PC-9 (cell line): ENCODE measurements at regions not wholly inside any gene's neighbourhood (a gene's known extent, or its start where the extent isn't known, plus 50 kb on each side); places are given as distances from the start of the nearest gene placed in this dataset.
A peak's percentile ranks its signal among the peaks of the same experiment; 100 is the strongest.
"Not testable (repeated sequence)": the region's sequence is repeated elsewhere in the genome, so short reads cannot be mapped to it uniquely, and the experiment has no call there.

Experiments
- BruUV-seq: library from RNA; stranded (reverse); fragments of 400-500 nt; replicated peaks from 2 replicates; lab custom pipeline; 2021; lab: Mats Ljungman, UMichigan
- CTCF ChIA-PET: fragments of 300-600 bp; sonication (Branson Sonifier 250); formaldehyde crosslinking; loops from one replicate; lab custom pipeline; 2022; ENCODE audit warnings: antibody characterized with exemption; lab: Charles Lee
- POLR2A ChIA-PET: fragments of 300-600 bp; sonication (Branson Sonifier 250); formaldehyde crosslinking; loops from one replicate; lab custom pipeline; 2022; ENCODE audit warnings: antibody characterized with exemption; ENCODE audit not compliant: unreplicated experiment; lab: Charles Lee
- DNase-seq, 2 experiments: peaks; one replicate each; pipeline versions ENCODE4 v3.0.0 to v3.0.0-alpha.2; 2015 to 2022; ENCODE audit warnings: mixed read lengths in 1 of 2
- H2AFZ ChIP-seq: fragments of 200-600 bp; sonication (generic); 2 replicates; pipeline ENCODE4 v1.8.1; 2017; ENCODE audit warnings: antibody characterized with exemption
- H3F3A ChIP-seq: fragments of 200-600 bp; sonication (generic); 2 replicates; pipeline ENCODE4 v1.8.1; 2017; ENCODE audit warnings: antibody characterized with exemption, mild to moderate bottlenecking, low read depth; ENCODE audit not compliant: insufficient read depth
- H3K27ac ChIP-seq: fragments of 200-600 bp; sonication (generic); 2 replicates; pipeline ENCODE4 v1.6.1; 2016; ENCODE audit warnings: mixed run types
- H3K27me3 ChIP-seq: fragments of 200-600 bp; sonication (generic); 2 replicates; pipeline ENCODE4 v1.6.1; 2016; ENCODE audit warnings: low read depth, mixed run types; ENCODE audit not compliant: insufficient read depth
- H3K36me3 ChIP-seq: fragments of 200-600 bp; sonication (generic); 2 replicates; pipeline ENCODE4 v1.6.1; 2016; ENCODE audit warnings: low read depth, mixed run types
- H3K4me1 ChIP-seq: fragments of 200-600 bp; sonication (generic); replicated peaks from 2 replicates; pipeline ENCODE4 v1.6.1; 2016; ENCODE audit warnings: mixed run types; ENCODE audit not compliant: insufficient read depth
- H3K4me2 ChIP-seq: fragments of 200-600 bp; sonication (generic); 2 replicates; pipeline ENCODE4 v1.6.1; 2017; ENCODE audit warnings: mixed run types
- H3K4me3 ChIP-seq: fragments of 200-600 bp; sonication (generic); 2 replicates; pipeline ENCODE4 v1.6.1; 2016; ENCODE audit warnings: mixed run types
- H3K79me2 ChIP-seq: fragments of 200-600 bp; sonication (generic); 2 replicates; pipeline ENCODE4 v1.6.1; 2017; ENCODE audit warnings: low read depth, mixed run types
- H3K9me2 ChIP-seq: fragments of 200-600 bp; sonication (generic); 2 replicates; pipeline ENCODE4 v1.8.1; 2017; ENCODE audit warnings: mild to moderate bottlenecking; ENCODE audit not compliant: insufficient read depth
- H3K9me3 ChIP-seq: fragments of 200-600 bp; sonication (generic); 2 replicates; pipeline ENCODE4 v1.8.1; 2016; ENCODE audit warnings: low read depth; ENCODE audit not compliant: insufficient read depth
- H4K20me1 ChIP-seq: fragments of 200-600 bp; sonication (generic); 2 replicates; pipeline ENCODE4 v1.8.1; 2017; ENCODE audit not compliant: insufficient read depth
- CTCF ChIP-seq: fragments of 200-600 bp; sonication (generic); conservative IDR thresholded peaks from 2 replicates; pipeline ENCODE4 v1.6.1; 2017; ENCODE audit warnings: mixed run types, antibody characterized with exemption, mild to moderate bottlenecking, moderate library complexity
- EZH2 ChIP-seq: fragments of 200-600 bp; sonication (generic); IDR thresholded peaks from 2 replicates; pipeline ENCODE4 v1.8.0; 2017; ENCODE audit warnings: antibody characterized with exemption, low read depth
- intact Hi-C: fragments of 100-400 bp; cut with micrococcal nuclease; formaldehyde crosslinking; loops from one replicate; pipeline ENCODE4 v1.10.0; 2022; ENCODE audit not compliant: unreplicated experiment

GRCh38 chr3:107465064-107465631 lies 57.6 kb upstream of the BBX start:
- Histone ChIP-seq H2AFZ (no peak overlapping the region), H3K9me3 (no peaks in the 10 kb centered on the region), H3K9me2 (no peaks in the 10 kb centered on the region), H3F3A (no peaks in the 10 kb centered on the region; the same call in 1 of the 2 replicates), H3K27ac (no peak overlapping the region), H3K36me3 (no peaks in the 10 kb centered on the region), H3K4me3 (no peak overlapping the region), H3K79me2 (no peaks in the 10 kb centered on the region), H3K4me1 (peaks cover 12% of the 10 kb centered on the region), H3K4me2 (no peak overlapping the region), H3K27me3 (no peaks in the 10 kb centered on the region), H4K20me1 (no peaks in the 10 kb centered on the region)
- no peak for DNase-seq
- TF ChIP-seq CTCF (no peak), EZH2 (no peak)
- no TSS peak for BruUV-seq
- intact Hi-C loops: no loop called here
- CTCF ChIA-PET: no interaction called here
- POLR2A ChIA-PET: no interaction called here

DNA sequence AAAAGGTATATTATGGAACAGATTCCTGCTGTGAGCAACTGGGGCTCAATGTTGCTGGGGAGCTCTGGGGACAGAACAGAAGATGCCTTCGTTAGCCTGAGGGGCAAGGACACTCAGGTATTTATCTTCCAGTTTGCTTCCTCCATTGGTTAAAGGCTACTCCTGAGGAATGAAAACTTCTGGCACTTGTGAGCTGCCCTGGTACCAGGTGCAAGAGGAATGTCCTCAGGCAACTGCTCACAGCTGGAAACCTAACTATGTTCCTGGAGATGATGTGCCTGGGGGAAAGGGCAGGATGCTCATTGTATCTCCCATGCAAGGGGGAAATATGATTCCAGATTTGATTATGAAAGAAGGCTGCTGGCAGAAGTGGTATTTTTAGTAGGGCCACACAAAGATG lies 54.0 kb upstream of the BBX start:
- no peak overlapping the region for H3K27ac ChIP-seq
- no TSS peak for BruUV-seq
- no peak overlapping the region for H3K4me3 ChIP-seq
- no peaks in the 10 kb centered on the region for H3K79me2 ChIP-seq
- ChIA-PET POLR2A (no interaction called here), CTCF (no interaction called here)
- 0 out of 2 replicates have a peak overlapping the region, but pooled peaks have one; percentile 26 for H2AFZ ChIP-seq
- H3K9me3 ChIP-seq: no peaks in the 10 kb centered on the region
- no peaks in the 10 kb centered on the region for H3K36me3 ChIP-seq
- no peaks in the 10 kb centered on the region for H3K9me2 ChIP-seq
- no peaks in the 10 kb centered on the region for H3K27me3 ChIP-seq
- no peaks in the 10 kb centered on the region for H4K20me1 ChIP-seq
- intact Hi-C loops: no loop called here
- peak in 1 of 2 experiments; percentile 47 for DNase-seq
- H3K4me1 ChIP-seq: peaks cover 21% of the 10 kb centered on the region
- H3K4me2 ChIP-seq: no peak overlapping the region
- no peaks in the 10 kb centered on the region; the same call in 1 of the 2 replicates for H3F3A ChIP-seq
- TF ChIP-seq EZH2: no peak
- no peak for TF ChIP-seq CTCF

DNA sequence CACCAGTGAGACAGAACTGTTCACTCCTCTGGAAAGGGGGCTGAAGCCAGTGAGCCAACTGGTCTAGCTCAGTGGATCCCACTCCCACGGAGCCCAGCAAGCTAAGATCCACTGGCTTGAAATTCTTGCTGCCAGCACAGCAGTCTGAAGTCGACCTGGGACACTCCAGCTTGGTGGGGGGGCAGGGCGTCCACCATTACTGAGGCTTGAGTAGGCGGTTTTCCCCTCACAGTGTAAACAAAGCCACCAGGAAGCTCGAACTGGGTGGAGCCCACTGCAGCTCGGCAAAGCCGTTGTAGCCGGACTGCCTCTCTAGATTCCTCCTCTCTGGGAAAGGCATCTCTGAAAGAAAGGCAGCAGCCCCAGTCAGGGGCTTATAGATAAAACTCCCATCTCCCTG lies 52.3 kb upstream of the BBX start:
- Histone ChIP-seq H3K4me1 (peaks cover 21% of the 10 kb centered on the region), H3K4me2 (peak overlapping the region; percentile 49), H2AFZ (peak overlapping the region; percentile 71), H3K4me3 (peak overlapping the region; percentile 7; the same call in 1 of the 2 replicates)
- BruUV-seq, H3F3A ChIP-seq, H3K36me3 ChIP-seq, H3K27ac ChIP-seq, H3K27me3 ChIP-seq, H3K9me2 ChIP-seq, H3K9me3 ChIP-seq, H4K20me1 ChIP-seq, intact Hi-C loops, CTCF ChIA-PET, H3K79me2 ChIP-seq: not testable (repeated sequence)
- POLR2A ChIA-PET: interaction anchor here (0.6 kb wide), 2 partner anchors 40 to 80 kb away, joined by 4 to 8 read pairs; no protein-coding TSS in a partner anchor
- DNase-seq: peak; percentile 47 to 67
